ENCODE measurements at regions not wholly inside any gene's neighbourhood (a gene's known extent, or its start where the extent isn't known, plus 50 kb on each side); places are given as distances from the start of the nearest gene placed in this dataset.

- Histone ChIP-seq H3K4me2 (no peak overlapping the region), H3K4me1 (no peaks in the 10 kb centered on the region), H3K4me3 (no peak overlapping the region), H3K9me3 (no peaks in the 10 kb centered on the region), H3K27ac (no peak overlapping the region)
- POLR2A ChIA-PET, result no interaction called here
- no peak for ATAC-seq
- CTCF ChIA-PET, result interaction anchor here (1.3 kb wide), 1 partner anchor 276 kb away, joined by 3 read pairs; no protein-coding TSS in a partner anchor
- no peak for DNase-seq (ENCODE audit: low read depth in 1 of 2, low spot score in 1 of 2)
- no peak for FAIRE-seq
- no peak for TF ChIP-seq E2F6 (IDR thresholded peaks at IDR 0.05; ENCODE audit: borderline replicate concordance, low read depth)
- no peak for TF ChIP-seq HDAC2 (IDR thresholded peaks at IDR 0.05)
- no peak for TF ChIP-seq BCL3 (IDR thresholded peaks at IDR 0.05)
- no peak for TF ChIP-seq FOSL2 (IDR thresholded peaks at IDR 0.05)
- no peak for TF ChIP-seq FOSL2 (CRISPR knock-in tag; IDR thresholded peaks at IDR 0.05)
- no peak for TF ChIP-seq MAX (IDR thresholded peaks at IDR 0.05)
- TF ChIP-seq POLR2AphosphoS2 (conservative IDR thresholded peaks at IDR 0.05; ENCODE audit: low read length), result no peak
- TF ChIP-seq FOXS1 (CRISPR knock-in tag; IDR thresholded peaks at IDR 0.05), result no peak
- TF ChIP-seq HEYL (CRISPR knock-in tag; IDR thresholded peaks at IDR 0.05), result no peak
- no peak for TF ChIP-seq ZNF302 (CRISPR knock-in tag; IDR thresholded peaks at IDR 0.05)
- no peak for TF ChIP-seq CEBPB (IDR thresholded peaks at IDR 0.05)
- no peak for TF ChIP-seq USF2 (IDR thresholded peaks at IDR 0.05)
- TF ChIP-seq HOXB13 (CRISPR knock-in tag; IDR thresholded peaks at IDR 0.05; ENCODE audit: low read depth), result no peak
- TF ChIP-seq NFE2L2 (conservative IDR thresholded peaks at IDR 0.05; ENCODE audit: low read length), result no peak
- TF ChIP-seq SMC3 (IDR thresholded peaks at IDR 0.05), result no peak
- no peak for TF ChIP-seq GATA3 (IDR thresholded peaks at IDR 0.05; ENCODE audit: borderline replicate concordance)
- TF ChIP-seq CBX8 (IDR thresholded peaks at IDR 0.05), result no peak
- TF ChIP-seq RFX5 (IDR thresholded peaks at IDR 0.05), result no peak
- no peak for TF ChIP-seq HES2 (IDR thresholded peaks at IDR 0.05)
- 5% methylated on average over 7 of the region's 7 CpGs for WGBS (ENCODE audit: missing lambda C conversion rate)
Observed at GRCh38 chr10:43965918-43966570, 317.4 kb upstream of the ZNF32 start.

GRCh38 chr10:43965033-43965917 lies 316.6 kb upstream of the ZNF32 start:
- TF ChIP-seq USF2 (IDR thresholded peaks at IDR 0.05) (no peak), FOXS1 (CRISPR knock-in tag; IDR thresholded peaks at IDR 0.05) (no peak), KDM5A (IDR thresholded peaks at IDR 0.05) (no peak), MAZ (IDR thresholded peaks at IDR 0.05; ENCODE audit: borderline replicate concordance, low read depth, low read length) (no peak), NR3C1 (IDR thresholded peaks at IDR 0.05) (no peak), FOSB (CRISPR knock-in tag; IDR thresholded peaks at IDR 0.05) (no peak), CEBPB (IDR thresholded peaks at IDR 0.05) (no peak)
- no peaks in the 10 kb centered on the region for H3K9me3 ChIP-seq
- H3K4me2 ChIP-seq, result no peak overlapping the region
- H3K4me3 ChIP-seq, result no peak overlapping the region
- DNase-seq (ENCODE audit: low read depth in 1 of 2, low spot score in 1 of 2), result no peak
- POLR2A ChIA-PET, result no interaction called here
- WGBS (ENCODE audit: missing lambda C conversion rate), result 32% methylated on average over 14 of the region's 14 CpGs
- no peak overlapping the region for H3K27ac ChIP-seq
- CTCF ChIA-PET, result interaction anchor here (0.7 kb wide), 1 partner anchor 275 kb away, joined by 3 read pairs; no protein-coding TSS in a partner anchor
- no peaks in the 10 kb centered on the region for H3K4me1 ChIP-seq
- FAIRE-seq, result no peak
- no peak for ATAC-seq
